GM12878 (cell line): ENCODE measurements at regions not wholly inside any gene's neighbourhood (a gene's known extent, or its start where the extent isn't known, plus 50 kb on each side); places are given as distances from the start of the nearest gene placed in this dataset.

Source experiments
- ASH2L ChIP-seq: fragments of 300-600, 200-600 bp; sonication (generic); IDR thresholded peaks from 2 replicates; pipeline ENCODE4 v1.6.1; 2017; ENCODE audit warnings: low read depth, mild to moderate bottlenecking, borderline replicate concordance
- BACH1 ChIP-seq: fragments of 450-650 bp; IDR thresholded peaks from 2 replicates; pipeline ENCODE4 v1.6.1; 2017; ENCODE audit warnings: mild to moderate bottlenecking, borderline replicate concordance
- CTCF ChIP-seq, 3 experiments: IDR thresholded peaks in 2 of 3; conservative IDR thresholded peaks in 1 of 3; 2 replicates each; pipeline ENCODE4 v1.5.1; 2011; ENCODE audit warnings: low read depth in 3 of 3, low read length in 3 of 3, mild to moderate bottlenecking in 3 of 3, control low read depth in 2 of 3, moderate library complexity in 2 of 3, inconsistent platforms in 1 of 3, mixed read lengths in 1 of 3; ENCODE audit not compliant: control insufficient read depth in 2 of 3, insufficient read depth in 1 of 3; ENCODE audit errors: extremely low read depth in 1 of 3
- EZH2 ChIP-seq: IDR thresholded peaks from 2 replicates; pipeline ENCODE4 v1.6.1; 2012; ENCODE audit warnings: low read depth, mild to moderate bottlenecking, control low read depth, inconsistent platforms, low read length, borderline replicate concordance; ENCODE audit not compliant: control insufficient read depth
- GABPA ChIP-seq: IDR thresholded peaks from 2 replicates; pipeline ENCODE4 v1.6.1; 2014; ENCODE audit warnings: antibody characterized with exemption, low read depth, mild to moderate bottlenecking, inconsistent platforms
- HCFC1 ChIP-seq: fragments of 150-350 bp; IDR thresholded peaks from 2 replicates; pipeline ENCODE4 v1.6.1; 2014; ENCODE audit warnings: low read length
- NR2C2 ChIP-seq: IDR thresholded peaks from 2 replicates; pipeline ENCODE4 v1.6.1; 2011; ENCODE audit warnings: borderline replicate concordance, low read depth; ENCODE audit not compliant: control insufficient read depth, insufficient read length
- NRF1 ChIP-seq: conservative IDR thresholded peaks from 2 replicates; pipeline ENCODE4 v1.6.1; 2011; ENCODE audit warnings: mild to moderate bottlenecking, low read depth, low read length, improper control_type of control experiment
- POLR2A ChIP-seq: IDR thresholded peaks from 2 replicates; pipeline ENCODE4 v1.6.1; 2011; ENCODE audit warnings: low read depth, mild to moderate bottlenecking, low read length
- POLR2AphosphoS5 ChIP-seq: IDR thresholded peaks from 2 replicates; pipeline ENCODE4 v1.6.1; 2011; ENCODE audit warnings: mild to moderate bottlenecking, low read length, inconsistent platforms
- TARDBP ChIP-seq: IDR thresholded peaks from 2 replicates; pipeline ENCODE4 v1.6.1; 2016; ENCODE audit warnings: borderline replicate concordance
- ZBED1 ChIP-seq: IDR thresholded peaks from 2 replicates; pipeline ENCODE4 v1.6.1; 2016; ENCODE audit warnings: borderline replicate concordance
- ZSCAN29 ChIP-seq: fragments of 450-650 bp; IDR thresholded peaks from 2 replicates; pipeline ENCODE4 v1.6.1; 2017; ENCODE audit warnings: mild to moderate bottlenecking, moderate library complexity

GRCh38 chr7:16051561-16052255 is 365.2 kb upstream of the MEOX2 start:
- TF ChIP-seq ZBED1 (no peak), HCFC1 (no peak), TARDBP (no peak), GABPA (no peak), ASH2L (no peak), POLR2A (no peak), NR2C2 (no peak), BACH1 (no peak), EZH2 (no peak), POLR2AphosphoS5 (no peak), CTCF (IDR thresholded peaks at IDR 0.05 in 2 of 3, conservative IDR thresholded peaks at IDR 0.05 in 1 of 3; ENCODE audit: control insufficient read depth in 2 of 3, extremely low read depth in 1 of 3, insufficient read depth in 1 of 3, low read depth in 3 of 3, low read length in 3 of 3) (no peak), NRF1 (no peak), ZSCAN29 (no peak)
